Sigmoid colon (tissue), 4 donors: ENCODE measurements at regions not wholly inside any gene's neighbourhood (a gene's known extent, or its start where the extent isn't known, plus 50 kb on each side); places are given as distances from the start of the nearest gene placed in this dataset.

Experiments
- EP300 ChIP-seq, 4 donors: sonication (generic); formaldehyde crosslinking; IDR thresholded peaks; one replicate each; pipeline ENCODE4 v1.6.1; 2017; ENCODE audit warnings: antibody characterized with exemption in 4 of 4
- TF ChIP-seq, protein P1 (sequence below), 4 experiments: fragments of 450-650 bp in 3 of 4; fragments of 200-600 bp in 1 of 4; IDR thresholded peaks; one replicate each; pipeline ENCODE4 v1.5.1; 2016 to 2019; ENCODE audit warnings: antibody characterized with exemption in 4 of 4, mild to moderate bottlenecking in 3 of 4, moderate library complexity in 2 of 4

DNA sequence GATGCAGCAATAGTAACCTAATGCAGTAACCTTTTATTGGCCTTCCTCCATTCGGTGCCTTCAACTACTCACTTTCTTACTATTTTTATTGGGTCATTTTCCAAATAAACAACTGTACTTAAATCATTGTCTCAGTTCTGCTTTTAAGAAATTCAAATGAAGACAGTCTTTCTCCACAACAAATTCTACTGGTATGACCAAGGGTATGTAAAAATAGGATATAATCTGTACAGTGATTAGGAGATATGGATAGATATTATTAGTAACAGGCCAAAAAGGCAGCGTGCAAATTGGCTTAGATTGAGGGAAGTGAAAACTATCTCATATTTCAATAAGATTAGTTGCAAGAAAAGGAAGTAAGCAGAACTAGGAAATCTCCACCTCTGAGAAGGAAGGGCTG lies 177.4 kb upstream of the PPP1R2C start:
- TF ChIP-seq, protein P1, sequence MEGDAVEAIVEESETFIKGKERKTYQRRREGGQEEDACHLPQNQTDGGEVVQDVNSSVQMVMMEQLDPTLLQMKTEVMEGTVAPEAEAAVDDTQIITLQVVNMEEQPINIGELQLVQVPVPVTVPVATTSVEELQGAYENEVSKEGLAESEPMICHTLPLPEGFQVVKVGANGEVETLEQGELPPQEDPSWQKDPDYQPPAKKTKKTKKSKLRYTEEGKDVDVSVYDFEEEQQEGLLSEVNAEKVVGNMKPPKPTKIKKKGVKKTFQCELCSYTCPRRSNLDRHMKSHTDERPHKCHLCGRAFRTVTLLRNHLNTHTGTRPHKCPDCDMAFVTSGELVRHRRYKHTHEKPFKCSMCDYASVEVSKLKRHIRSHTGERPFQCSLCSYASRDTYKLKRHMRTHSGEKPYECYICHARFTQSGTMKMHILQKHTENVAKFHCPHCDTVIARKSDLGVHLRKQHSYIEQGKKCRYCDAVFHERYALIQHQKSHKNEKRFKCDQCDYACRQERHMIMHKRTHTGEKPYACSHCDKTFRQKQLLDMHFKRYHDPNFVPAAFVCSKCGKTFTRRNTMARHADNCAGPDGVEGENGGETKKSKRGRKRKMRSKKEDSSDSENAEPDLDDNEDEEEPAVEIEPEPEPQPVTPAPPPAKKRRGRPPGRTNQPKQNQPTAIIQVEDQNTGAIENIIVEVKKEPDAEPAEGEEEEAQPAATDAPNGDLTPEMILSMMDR (IDR thresholded peaks at IDR 0.05): no peak
- no peak for TF ChIP-seq EP300 (IDR thresholded peaks at IDR 0.05)
